Panc1 (cell line): ENCODE measurements at regions not wholly inside any gene's neighbourhood (a gene's known extent, or its start where the extent isn't known, plus 50 kb on each side); places are given as distances from the start of the nearest gene placed in this dataset.

Source experiments
- ATAC-seq: fragments of 200-7000 bp; cut with Tn5 transposase; 2 replicates; pipeline ENCODE4 v1.9.1; 2020; ENCODE audit warnings: mild to moderate bottlenecking, moderate library complexity
- BruUV-seq: library from RNA; stranded (reverse); fragments of 400-500 nt; replicated peaks from 2 replicates; lab custom pipeline; 2021; lab: Mats Ljungman, UMichigan
- CTCF ChIA-PET: fragments of 300-600 bp; sonication (Branson Sonifier 250); formaldehyde crosslinking; loops from one replicate; lab custom pipeline; 2022; ENCODE audit warnings: antibody characterized with exemption; lab: Charles Lee
- POLR2A ChIA-PET: fragments of 300-600 bp; sonication (Branson Sonifier 250); formaldehyde crosslinking; loops from one replicate; lab custom pipeline; 2022; ENCODE audit warnings: antibody characterized with exemption; lab: Charles Lee
- DNase-seq: peaks from one replicate; pipeline ENCODE4 v3.0.0-alpha.2; 2010; ENCODE audit warnings: low read depth, low spot score
- H3K27ac ChIP-seq: 2 replicates; pipeline ENCODE4 v1.5.1; 2011; ENCODE audit warnings: mild to moderate bottlenecking, low read length, inconsistent platforms
- H3K27me3 ChIP-seq: fragments of 200-500 bp; sonication (Bioruptor generic); 2 replicates; pipeline ENCODE4 v1.6.0; 2014; ENCODE audit warnings: low read length, inconsistent platforms; ENCODE audit not compliant: control insufficient read depth, insufficient read depth
- H3K36me3 ChIP-seq: fragments of 200-500 bp; sonication (Bioruptor generic); 2 replicates; pipeline ENCODE4 v1.5.1; 2014; ENCODE audit warnings: inconsistent platforms, mild to moderate bottlenecking, low read length, moderate library complexity; ENCODE audit not compliant: control insufficient read depth, insufficient read depth
- H3K4me1 ChIP-seq: 2 replicates; pipeline ENCODE4 v1.5.1; 2011; ENCODE audit warnings: inconsistent platforms, mild to moderate bottlenecking, low read length, moderate library complexity; ENCODE audit not compliant: control insufficient read depth, insufficient read depth
- H3K4me3 ChIP-seq, 2 experiments: 2 replicates each; pipeline ENCODE4 v1.5.1; 2011 to 2012; ENCODE audit warnings: low read depth in 2 of 2, low read length in 2 of 2, mild to moderate bottlenecking in 2 of 2, inconsistent platforms in 1 of 2, moderate library complexity in 1 of 2
- H3K9me3 ChIP-seq: fragments of 200-500 bp; sonication (Bioruptor generic); 2 replicates; pipeline ENCODE4 v1.5.1; 2014; ENCODE audit warnings: low read depth, mild to moderate bottlenecking, inconsistent platforms, low read length, moderate library complexity; ENCODE audit not compliant: control insufficient read depth, insufficient read depth
- POLR2AphosphoS5 ChIP-seq: IDR thresholded peaks from 2 replicates; pipeline ENCODE4 v1.6.1; 2012; ENCODE audit warnings: mild to moderate bottlenecking, low read depth, low read length, moderate library complexity
- SIN3A ChIP-seq: IDR thresholded peaks from 2 replicates; pipeline ENCODE4 v1.6.1; 2012; ENCODE audit warnings: low read depth, mild to moderate bottlenecking, low read length, moderate library complexity, borderline replicate concordance; ENCODE audit not compliant: insufficient read depth
- TCF7L2 ChIP-seq: IDR thresholded peaks from 2 replicates; pipeline ENCODE4 v1.6.1; 2011; ENCODE audit warnings: mild to moderate bottlenecking, low read depth, low read length, inconsistent platforms
- in situ Hi-C: cut with HindIII; loops from 2 replicates; pipeline ENCODE4 v1.10.0; 2016; ENCODE audit warnings: low sequenced_read_pairs, low pct_unique_long_range_greater_than_20kb
- intact Hi-C: fragments of 100-400 bp; cut with micrococcal nuclease; formaldehyde crosslinking; loops from one replicate; pipeline ENCODE4 v1.10.0; 2022; ENCODE audit not compliant: unreplicated experiment
- TF ChIP-seq, protein P1 (sequence below): fragments of 450-650 bp; IDR thresholded peaks from 2 replicates; pipeline ENCODE4 v1.5.1; 2017; ENCODE audit warnings: mild to moderate bottlenecking
- TF ChIP-seq, protein P2 (sequence below), 2 experiments: IDR thresholded peaks; 2 replicates each; pipeline ENCODE4 v1.6.1; 2011 to 2012; ENCODE audit warnings: low read depth in 2 of 2, control low read depth in 1 of 2, low read length in 1 of 2, mild to moderate bottlenecking in 1 of 2, moderate library complexity in 1 of 2; ENCODE audit not compliant: insufficient read depth in 1 of 2

DNA sequence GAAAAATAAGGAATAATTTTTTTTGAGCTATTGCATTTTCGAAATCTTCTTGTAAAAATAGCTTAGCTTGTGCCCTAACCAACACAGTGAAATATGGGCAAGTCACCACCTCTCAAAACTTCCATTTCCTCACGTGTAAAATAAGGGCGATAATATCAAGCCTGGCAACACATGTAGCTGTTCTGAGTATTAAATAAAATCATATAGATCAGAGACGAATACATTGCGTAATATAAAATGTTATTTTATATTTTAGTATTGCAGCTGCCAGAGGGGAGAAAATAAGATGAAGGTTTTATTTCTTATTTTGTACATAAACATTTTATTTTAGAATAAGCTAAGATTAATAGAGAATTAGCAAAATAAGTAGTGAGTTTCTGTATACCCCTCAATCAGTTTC, 85.9 kb downstream of the C21orf91 start:
- no TSS peak for BruUV-seq
- Histone ChIP-seq H3K4me1 (no peaks in the 10 kb centered on the region), H3K27me3 (no peaks in the 10 kb centered on the region), H3K4me3 (no peak overlapping the region), H3K27ac (no peak overlapping the region), H3K9me3 (no peaks in the 10 kb centered on the region), H3K36me3 (no peaks in the 10 kb centered on the region)
- in situ Hi-C loops (no loop called here), intact Hi-C loops (no loop called here)
- TF ChIP-seq POLR2AphosphoS5 (no peak), SIN3A (no peak), TCF7L2 (no peak)
- TF ChIP-seq, protein P1, sequence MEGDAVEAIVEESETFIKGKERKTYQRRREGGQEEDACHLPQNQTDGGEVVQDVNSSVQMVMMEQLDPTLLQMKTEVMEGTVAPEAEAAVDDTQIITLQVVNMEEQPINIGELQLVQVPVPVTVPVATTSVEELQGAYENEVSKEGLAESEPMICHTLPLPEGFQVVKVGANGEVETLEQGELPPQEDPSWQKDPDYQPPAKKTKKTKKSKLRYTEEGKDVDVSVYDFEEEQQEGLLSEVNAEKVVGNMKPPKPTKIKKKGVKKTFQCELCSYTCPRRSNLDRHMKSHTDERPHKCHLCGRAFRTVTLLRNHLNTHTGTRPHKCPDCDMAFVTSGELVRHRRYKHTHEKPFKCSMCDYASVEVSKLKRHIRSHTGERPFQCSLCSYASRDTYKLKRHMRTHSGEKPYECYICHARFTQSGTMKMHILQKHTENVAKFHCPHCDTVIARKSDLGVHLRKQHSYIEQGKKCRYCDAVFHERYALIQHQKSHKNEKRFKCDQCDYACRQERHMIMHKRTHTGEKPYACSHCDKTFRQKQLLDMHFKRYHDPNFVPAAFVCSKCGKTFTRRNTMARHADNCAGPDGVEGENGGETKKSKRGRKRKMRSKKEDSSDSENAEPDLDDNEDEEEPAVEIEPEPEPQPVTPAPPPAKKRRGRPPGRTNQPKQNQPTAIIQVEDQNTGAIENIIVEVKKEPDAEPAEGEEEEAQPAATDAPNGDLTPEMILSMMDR, result no peak
- TF ChIP-seq, protein P2, sequence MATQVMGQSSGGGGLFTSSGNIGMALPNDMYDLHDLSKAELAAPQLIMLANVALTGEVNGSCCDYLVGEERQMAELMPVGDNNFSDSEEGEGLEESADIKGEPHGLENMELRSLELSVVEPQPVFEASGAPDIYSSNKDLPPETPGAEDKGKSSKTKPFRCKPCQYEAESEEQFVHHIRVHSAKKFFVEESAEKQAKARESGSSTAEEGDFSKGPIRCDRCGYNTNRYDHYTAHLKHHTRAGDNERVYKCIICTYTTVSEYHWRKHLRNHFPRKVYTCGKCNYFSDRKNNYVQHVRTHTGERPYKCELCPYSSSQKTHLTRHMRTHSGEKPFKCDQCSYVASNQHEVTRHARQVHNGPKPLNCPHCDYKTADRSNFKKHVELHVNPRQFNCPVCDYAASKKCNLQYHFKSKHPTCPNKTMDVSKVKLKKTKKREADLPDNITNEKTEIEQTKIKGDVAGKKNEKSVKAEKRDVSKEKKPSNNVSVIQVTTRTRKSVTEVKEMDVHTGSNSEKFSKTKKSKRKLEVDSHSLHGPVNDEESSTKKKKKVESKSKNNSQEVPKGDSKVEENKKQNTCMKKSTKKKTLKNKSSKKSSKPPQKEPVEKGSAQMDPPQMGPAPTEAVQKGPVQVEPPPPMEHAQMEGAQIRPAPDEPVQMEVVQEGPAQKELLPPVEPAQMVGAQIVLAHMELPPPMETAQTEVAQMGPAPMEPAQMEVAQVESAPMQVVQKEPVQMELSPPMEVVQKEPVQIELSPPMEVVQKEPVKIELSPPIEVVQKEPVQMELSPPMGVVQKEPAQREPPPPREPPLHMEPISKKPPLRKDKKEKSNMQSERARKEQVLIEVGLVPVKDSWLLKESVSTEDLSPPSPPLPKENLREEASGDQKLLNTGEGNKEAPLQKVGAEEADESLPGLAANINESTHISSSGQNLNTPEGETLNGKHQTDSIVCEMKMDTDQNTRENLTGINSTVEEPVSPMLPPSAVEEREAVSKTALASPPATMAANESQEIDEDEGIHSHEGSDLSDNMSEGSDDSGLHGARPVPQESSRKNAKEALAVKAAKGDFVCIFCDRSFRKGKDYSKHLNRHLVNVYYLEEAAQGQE (IDR thresholded peaks at IDR 0.05; ENCODE audit: insufficient read depth in 1 of 2, low read depth in 2 of 2, low read length in 1 of 2), result no peak
- no peak for ATAC-seq
- DNase-seq, result no peak
- ChIA-PET POLR2A (no interaction called here), CTCF (no interaction called here)

DNA sequence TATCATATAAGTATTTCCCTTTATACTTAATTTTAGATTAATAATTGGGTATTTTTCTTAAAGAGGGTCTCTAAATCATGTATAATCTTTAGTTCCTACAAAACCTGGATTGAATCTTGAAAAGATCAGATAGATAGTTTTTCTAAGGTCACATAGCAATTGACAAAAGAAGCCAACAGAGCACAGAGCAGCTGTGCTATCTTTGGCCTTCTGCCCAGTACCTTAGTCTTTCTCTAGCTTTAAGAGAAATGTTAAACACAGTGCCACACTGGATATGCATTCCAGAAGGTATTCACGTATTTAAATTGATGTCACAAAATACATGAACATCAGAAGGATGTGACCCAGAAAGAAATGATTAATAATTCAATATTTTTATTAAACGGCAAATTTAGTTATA, 86.8 kb downstream of the C21orf91 start:
- ATAC-seq (no peak), DNase-seq (no peak)
- Histone ChIP-seq H3K4me3 (no peak overlapping the region), H3K36me3 (no peaks in the 10 kb centered on the region), H3K27me3 (no peaks in the 10 kb centered on the region), H3K4me1 (no peaks in the 10 kb centered on the region), H3K9me3 (no peaks in the 10 kb centered on the region), H3K27ac (no peak overlapping the region)
- ChIA-PET POLR2A (no interaction called here), CTCF (no interaction called here)
- no TSS peak for BruUV-seq
- intact Hi-C loops (no loop called here), in situ Hi-C loops (no loop called here)
- no peak for TF ChIP-seq TCF7L2

DNA sequence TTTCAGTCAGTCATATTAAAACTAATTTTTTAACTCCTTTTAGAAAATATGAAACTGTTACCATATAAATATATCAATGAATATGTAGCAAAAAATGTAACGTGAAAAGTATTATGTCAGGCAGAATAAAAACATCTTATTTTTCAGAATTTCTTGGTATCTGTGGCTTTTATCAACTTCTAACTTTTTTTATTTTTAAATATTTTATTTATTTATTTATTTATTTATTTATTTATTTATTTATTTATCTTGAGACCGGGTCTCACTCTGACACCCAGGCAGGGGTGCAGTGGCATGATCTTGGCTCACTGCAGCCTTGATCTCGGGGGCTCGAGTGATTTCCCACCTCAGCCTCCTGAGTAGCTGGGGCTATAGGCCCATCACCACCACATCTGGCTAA, 87.6 kb downstream of the C21orf91 start:
- ChIA-PET POLR2A (no interaction called here), CTCF (no interaction called here)
- TF ChIP-seq, protein P1, result no peak
- TF ChIP-seq POLR2AphosphoS5 (no peak), TCF7L2 (no peak), SIN3A (no peak)
- TF ChIP-seq, protein P2 (IDR thresholded peaks at IDR 0.05; ENCODE audit: insufficient read depth in 1 of 2, low read depth in 2 of 2, low read length in 1 of 2), result no peak
- Histone ChIP-seq H3K27me3 (no peaks in the 10 kb centered on the region), H3K27ac (no peak overlapping the region), H3K9me3 (no peaks in the 10 kb centered on the region), H3K4me1 (no peaks in the 10 kb centered on the region), H3K4me3 (no peak overlapping the region), H3K36me3 (no peaks in the 10 kb centered on the region)
- BruUV-seq, result no TSS peak
- intact Hi-C loops (no loop called here), in situ Hi-C loops (no loop called here)
- DNase-seq, result no peak
- ATAC-seq, result no peak
